Gastroesophageal sphincter (tissue), 3 donors: ENCODE measurements at regions not wholly inside any gene's neighbourhood (a gene's known extent, or its start where the extent isn't known, plus 50 kb on each side); places are given as distances from the start of the nearest gene placed in this dataset.

Experiments used
- EP300 ChIP-seq: sonication (generic); formaldehyde crosslinking; IDR thresholded peaks from one replicate; pipeline ENCODE4 v1.6.1; 2017; ENCODE audit warnings: antibody characterized with exemption, mild to moderate bottlenecking
- POLR2A ChIP-seq, 2 donors: fragments of 450-650 bp; IDR thresholded peaks; one replicate each; pipeline ENCODE4 v1.6.1; 2017; ENCODE audit warnings: antibody characterized with exemption in 2 of 2, mild to moderate bottlenecking in 2 of 2, moderate library complexity in 1 of 2
- TF ChIP-seq, protein P1 (sequence below), 4 experiments: fragments of 200-600 bp in 2 of 4; fragments of 450-650 bp in 2 of 4; sonication (generic) in 1 of 4; IDR thresholded peaks; one replicate each; pipeline ENCODE4 v1.5.1; 2017 to 2019; ENCODE audit warnings: antibody characterized with exemption in 4 of 4, mild to moderate bottlenecking in 2 of 4, moderate library complexity in 2 of 4

GRCh38 chr1:157218671-157219070, 80.5 kb upstream of the ETV3 start:
- TF ChIP-seq, protein P1, sequence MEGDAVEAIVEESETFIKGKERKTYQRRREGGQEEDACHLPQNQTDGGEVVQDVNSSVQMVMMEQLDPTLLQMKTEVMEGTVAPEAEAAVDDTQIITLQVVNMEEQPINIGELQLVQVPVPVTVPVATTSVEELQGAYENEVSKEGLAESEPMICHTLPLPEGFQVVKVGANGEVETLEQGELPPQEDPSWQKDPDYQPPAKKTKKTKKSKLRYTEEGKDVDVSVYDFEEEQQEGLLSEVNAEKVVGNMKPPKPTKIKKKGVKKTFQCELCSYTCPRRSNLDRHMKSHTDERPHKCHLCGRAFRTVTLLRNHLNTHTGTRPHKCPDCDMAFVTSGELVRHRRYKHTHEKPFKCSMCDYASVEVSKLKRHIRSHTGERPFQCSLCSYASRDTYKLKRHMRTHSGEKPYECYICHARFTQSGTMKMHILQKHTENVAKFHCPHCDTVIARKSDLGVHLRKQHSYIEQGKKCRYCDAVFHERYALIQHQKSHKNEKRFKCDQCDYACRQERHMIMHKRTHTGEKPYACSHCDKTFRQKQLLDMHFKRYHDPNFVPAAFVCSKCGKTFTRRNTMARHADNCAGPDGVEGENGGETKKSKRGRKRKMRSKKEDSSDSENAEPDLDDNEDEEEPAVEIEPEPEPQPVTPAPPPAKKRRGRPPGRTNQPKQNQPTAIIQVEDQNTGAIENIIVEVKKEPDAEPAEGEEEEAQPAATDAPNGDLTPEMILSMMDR (IDR thresholded peaks at IDR 0.05): no peak
- TF ChIP-seq POLR2A (IDR thresholded peaks at IDR 0.05) (no peak), EP300 (no peak)
